Lower leg skin (tissue), 3 donors: ENCODE measurements at regions not wholly inside any gene's neighbourhood (a gene's known extent, or its start where the extent isn't known, plus 50 kb on each side); places are given as distances from the start of the nearest gene placed in this dataset.

Experiments
- POLR2A ChIP-seq, 2 donors: fragments of 450-650 bp; IDR thresholded peaks; one replicate each; pipeline ENCODE4 v1.6.1; 2016 to 2017; ENCODE audit warnings: antibody characterized with exemption in 2 of 2, mild to moderate bottlenecking in 1 of 2, moderate library complexity in 1 of 2
- TF ChIP-seq, protein P1 (sequence below), 3 donors: fragments of 450-650 bp; IDR thresholded peaks; one replicate each; pipeline ENCODE4 v1.5.1; 2016; ENCODE audit warnings: antibody characterized with exemption in 3 of 3, mild to moderate bottlenecking in 3 of 3, moderate library complexity in 2 of 3

DNA sequence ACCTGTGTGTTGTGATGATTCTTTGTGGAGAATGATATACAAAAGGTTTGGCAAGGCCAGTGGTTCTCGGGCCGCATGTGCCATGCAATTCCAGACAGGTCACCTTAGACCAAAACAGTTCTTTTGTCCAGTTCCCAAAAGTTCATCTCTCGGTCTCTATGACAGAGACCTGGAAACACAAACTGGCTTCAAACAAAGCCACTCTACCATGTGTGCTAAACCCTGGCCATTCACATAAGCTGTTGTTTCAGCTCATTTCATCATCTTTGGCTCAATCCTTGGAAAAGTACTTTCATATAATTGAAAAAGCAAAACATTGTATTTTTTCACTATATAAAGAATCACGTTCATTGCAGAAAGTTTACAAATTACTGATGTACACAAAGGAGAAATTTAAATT lies 210.5 kb upstream of the SEMA6A start:
- TF ChIP-seq, protein P1, sequence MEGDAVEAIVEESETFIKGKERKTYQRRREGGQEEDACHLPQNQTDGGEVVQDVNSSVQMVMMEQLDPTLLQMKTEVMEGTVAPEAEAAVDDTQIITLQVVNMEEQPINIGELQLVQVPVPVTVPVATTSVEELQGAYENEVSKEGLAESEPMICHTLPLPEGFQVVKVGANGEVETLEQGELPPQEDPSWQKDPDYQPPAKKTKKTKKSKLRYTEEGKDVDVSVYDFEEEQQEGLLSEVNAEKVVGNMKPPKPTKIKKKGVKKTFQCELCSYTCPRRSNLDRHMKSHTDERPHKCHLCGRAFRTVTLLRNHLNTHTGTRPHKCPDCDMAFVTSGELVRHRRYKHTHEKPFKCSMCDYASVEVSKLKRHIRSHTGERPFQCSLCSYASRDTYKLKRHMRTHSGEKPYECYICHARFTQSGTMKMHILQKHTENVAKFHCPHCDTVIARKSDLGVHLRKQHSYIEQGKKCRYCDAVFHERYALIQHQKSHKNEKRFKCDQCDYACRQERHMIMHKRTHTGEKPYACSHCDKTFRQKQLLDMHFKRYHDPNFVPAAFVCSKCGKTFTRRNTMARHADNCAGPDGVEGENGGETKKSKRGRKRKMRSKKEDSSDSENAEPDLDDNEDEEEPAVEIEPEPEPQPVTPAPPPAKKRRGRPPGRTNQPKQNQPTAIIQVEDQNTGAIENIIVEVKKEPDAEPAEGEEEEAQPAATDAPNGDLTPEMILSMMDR (IDR thresholded peaks at IDR 0.05) = no peak
- TF ChIP-seq POLR2A (IDR thresholded peaks at IDR 0.05) = no peak
